ENCODE measurements at regions not wholly inside any gene's neighbourhood (a gene's known extent, or its start where the extent isn't known, plus 50 kb on each side); places are given as distances from the start of the nearest gene placed in this dataset.

DNA sequence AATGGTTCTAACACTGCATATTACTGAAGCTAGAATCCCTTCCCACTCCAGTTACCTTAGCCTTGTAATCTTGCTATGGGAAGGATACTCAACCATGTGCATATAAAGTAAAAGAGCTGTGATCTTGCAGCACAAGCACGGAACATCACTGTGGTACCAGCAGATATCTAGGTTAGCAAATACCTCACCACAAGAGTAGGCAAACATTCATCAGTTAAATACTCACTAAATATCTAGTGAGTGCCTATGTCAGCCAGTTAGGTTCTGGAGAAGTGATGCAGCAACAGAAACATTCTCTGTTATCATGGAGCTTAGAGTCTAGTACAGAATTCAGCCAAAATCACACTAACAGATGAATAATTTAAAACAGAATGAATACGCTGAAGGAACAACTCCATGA is 349.6 kb upstream of the UBE2E3 start:
- ChIA-PET RAD21 (ENCODE audit: low non-redundant PET in 1 of 2, low total read pairs in 2 of 2, uncharacterized antibody in 2 of 2, unreplicated experiment in 2 of 2) (no interaction called here), CTCF (no interaction called here), POLR2A (no interaction called here)
- no peak overlapping the region for H3K4me3 ChIP-seq (replicated peaks in 1 of 2; ENCODE audit: low read depth in 1 of 2, low read length in 2 of 2)
- H3K9me3 ChIP-seq (ENCODE audit: control insufficient read depth in 1 of 2, insufficient read depth in 1 of 2, low read depth in 1 of 2, low read length in 2 of 2), result no peaks in the 10 kb centered on the region
- H4K20me1 ChIP-seq (ENCODE audit: insufficient read depth), result no peaks in the 10 kb centered on the region
- no TSS peak for BruUV-seq (replicated peaks)
- intact Hi-C loops (cut with micrococcal nuclease), result no loop called here
- no peak overlapping the region for H3K4me2 ChIP-seq (ENCODE audit: low read length)
- no peak overlapping the region for H2AFZ ChIP-seq (ENCODE audit: low read depth, low read length, poor library complexity, severe bottlenecking)
- ATAC-seq, result no peak
- no peaks in the 10 kb centered on the region for H3K27me3 ChIP-seq (ENCODE audit: insufficient read depth, low read length)
- no peak for DNase-seq (ENCODE audit: low read depth, low spot score)
- no peak overlapping the region for H3K27ac ChIP-seq (ENCODE audit: low read depth, low read length)
- no peak overlapping the region for H3K9ac ChIP-seq (ENCODE audit: low read length)
- TF ChIP-seq, protein P1, sequence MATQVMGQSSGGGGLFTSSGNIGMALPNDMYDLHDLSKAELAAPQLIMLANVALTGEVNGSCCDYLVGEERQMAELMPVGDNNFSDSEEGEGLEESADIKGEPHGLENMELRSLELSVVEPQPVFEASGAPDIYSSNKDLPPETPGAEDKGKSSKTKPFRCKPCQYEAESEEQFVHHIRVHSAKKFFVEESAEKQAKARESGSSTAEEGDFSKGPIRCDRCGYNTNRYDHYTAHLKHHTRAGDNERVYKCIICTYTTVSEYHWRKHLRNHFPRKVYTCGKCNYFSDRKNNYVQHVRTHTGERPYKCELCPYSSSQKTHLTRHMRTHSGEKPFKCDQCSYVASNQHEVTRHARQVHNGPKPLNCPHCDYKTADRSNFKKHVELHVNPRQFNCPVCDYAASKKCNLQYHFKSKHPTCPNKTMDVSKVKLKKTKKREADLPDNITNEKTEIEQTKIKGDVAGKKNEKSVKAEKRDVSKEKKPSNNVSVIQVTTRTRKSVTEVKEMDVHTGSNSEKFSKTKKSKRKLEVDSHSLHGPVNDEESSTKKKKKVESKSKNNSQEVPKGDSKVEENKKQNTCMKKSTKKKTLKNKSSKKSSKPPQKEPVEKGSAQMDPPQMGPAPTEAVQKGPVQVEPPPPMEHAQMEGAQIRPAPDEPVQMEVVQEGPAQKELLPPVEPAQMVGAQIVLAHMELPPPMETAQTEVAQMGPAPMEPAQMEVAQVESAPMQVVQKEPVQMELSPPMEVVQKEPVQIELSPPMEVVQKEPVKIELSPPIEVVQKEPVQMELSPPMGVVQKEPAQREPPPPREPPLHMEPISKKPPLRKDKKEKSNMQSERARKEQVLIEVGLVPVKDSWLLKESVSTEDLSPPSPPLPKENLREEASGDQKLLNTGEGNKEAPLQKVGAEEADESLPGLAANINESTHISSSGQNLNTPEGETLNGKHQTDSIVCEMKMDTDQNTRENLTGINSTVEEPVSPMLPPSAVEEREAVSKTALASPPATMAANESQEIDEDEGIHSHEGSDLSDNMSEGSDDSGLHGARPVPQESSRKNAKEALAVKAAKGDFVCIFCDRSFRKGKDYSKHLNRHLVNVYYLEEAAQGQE (IDR thresholded peaks at IDR 0.05; ENCODE audit: low read depth), result no peak
- TF ChIP-seq CBX3 (IDR thresholded peaks at IDR 0.05; ENCODE audit: low read depth), result no peak
- TF ChIP-seq TCF7L2 (IDR thresholded peaks at IDR 0.05; ENCODE audit: borderline replicate concordance, extremely low read depth, insufficient read depth, insufficient read length), result no peak
- TF ChIP-seq, protein P2, sequence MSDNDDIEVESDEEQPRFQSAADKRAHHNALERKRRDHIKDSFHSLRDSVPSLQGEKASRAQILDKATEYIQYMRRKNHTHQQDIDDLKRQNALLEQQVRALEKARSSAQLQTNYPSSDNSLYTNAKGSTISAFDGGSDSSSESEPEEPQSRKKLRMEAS (IDR thresholded peaks at IDR 0.05), result no peak
- TF ChIP-seq RAD21 (IDR thresholded peaks at IDR 0.05; ENCODE audit: low read depth), result no peak
- no peak for TF ChIP-seq ZNF274 (IDR thresholded peaks at IDR 0.05; ENCODE audit: low read depth, low read length)
- no peak for TF ChIP-seq CEBPB (IDR thresholded peaks at IDR 0.05; ENCODE audit: low read depth)
- TF ChIP-seq FOSL1 (IDR thresholded peaks at IDR 0.05; ENCODE audit: low read depth), result no peak
- TF ChIP-seq EZH2phosphoT487 (IDR thresholded peaks at IDR 0.05; ENCODE audit: borderline replicate concordance), result no peak
- no peak for TF ChIP-seq ATF3 (IDR thresholded peaks at IDR 0.05)
- TF ChIP-seq POLR2AphosphoS5 (IDR thresholded peaks at IDR 0.05; ENCODE audit: low read depth, low read length), result no peak
- no peak for TF ChIP-seq ELF1 (IDR thresholded peaks at IDR 0.05; ENCODE audit: borderline replicate concordance, low read depth)
- no peak for TF ChIP-seq SRF (IDR thresholded peaks at IDR 0.05; ENCODE audit: low read depth)
- no peak for TF ChIP-seq YY1 (IDR thresholded peaks at IDR 0.05; ENCODE audit: extremely low read depth, insufficient replicate concordance, low read depth, low read length)
- TF ChIP-seq ZFX (IDR thresholded peaks at IDR 0.05), result no peak
- no peak for TF ChIP-seq EZH2 (IDR thresholded peaks at IDR 0.05)
- H3K9me2 ChIP-seq (ENCODE audit: insufficient read depth), result no peaks in the 10 kb centered on the region; the same call in 1 of the 2 replicates
- H3K4me1 ChIP-seq (ENCODE audit: control insufficient read depth in 1 of 2, insufficient read depth in 2 of 2, low read length in 2 of 2), result peaks cover 0 to 4% of the 10 kb centered on the region in 2 experiments; a peak in 1 of 4 replicates
- H3K36me3 ChIP-seq (ENCODE audit: control insufficient read depth in 1 of 2, insufficient read depth in 2 of 2, low read length in 2 of 2), result no peaks in the 10 kb centered on the region
- no peaks in the 10 kb centered on the region for H3K79me2 ChIP-seq (ENCODE audit: insufficient read depth, low read length)
